GM21576 (cell line): ENCODE measurements at regions not wholly inside any gene's neighbourhood (a gene's known extent, or its start where the extent isn't known, plus 50 kb on each side); places are given as distances from the start of the nearest gene placed in this dataset.

ENCODE experiments used
- ATAC-seq: cut with Tn5 transposase; IDR thresholded peaks from one replicate; pipeline ENCODE4 v1.9.1; 2021; ENCODE audit warnings: mild to moderate bottlenecking, moderate library complexity; ENCODE audit not compliant: unreplicated experiment

DNA sequence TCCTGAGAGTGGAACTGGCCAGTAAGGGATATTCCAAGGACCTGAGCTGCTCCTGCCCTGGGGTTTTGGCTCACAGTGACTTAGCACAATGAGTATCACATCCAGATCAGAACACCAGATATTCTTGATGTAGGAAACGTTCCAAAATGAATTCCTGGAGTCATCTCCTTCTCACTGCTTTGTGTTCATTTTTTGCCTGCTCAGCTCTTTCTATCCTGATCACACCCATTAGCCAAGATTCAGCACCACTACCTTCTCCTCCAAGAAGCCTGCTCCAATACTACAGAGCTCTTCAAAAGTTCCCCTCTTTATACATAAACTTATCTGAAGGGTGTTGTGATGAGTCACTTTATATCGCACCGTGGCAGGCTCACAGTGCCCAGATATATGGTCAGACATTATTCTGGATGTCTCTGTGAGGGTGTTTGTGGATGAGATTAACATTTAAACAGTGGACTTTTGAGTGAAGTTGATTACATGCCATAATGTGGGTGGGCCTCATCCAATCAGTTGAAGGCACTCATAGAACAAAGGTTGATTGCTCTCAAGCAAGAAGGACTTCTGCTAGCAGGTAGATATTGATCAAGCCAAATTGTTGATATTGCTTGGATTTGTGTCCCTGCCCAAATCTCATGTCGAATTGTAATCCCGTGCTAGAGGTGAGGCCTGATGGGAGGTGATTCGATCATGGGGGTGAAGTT lies 1155.2 kb upstream of the AUTS2 start:
- no peak for ATAC-seq

DNA sequence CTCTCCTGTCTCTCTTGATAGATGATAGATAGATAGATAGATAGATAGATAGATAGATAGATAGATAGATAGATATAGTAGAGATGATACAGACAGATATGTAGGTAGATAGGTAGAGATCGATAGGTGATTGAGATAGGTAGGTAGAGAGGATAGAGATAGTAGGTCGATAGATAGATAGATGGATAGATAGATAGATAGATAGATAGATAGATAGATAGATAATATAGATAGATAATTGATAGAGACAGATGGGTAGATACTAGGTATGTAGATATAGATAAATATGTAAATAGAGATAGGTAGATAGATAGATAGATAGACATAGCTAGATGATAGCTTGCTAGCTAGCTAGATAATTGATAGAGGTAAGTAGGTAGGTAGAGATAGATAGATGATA lies 1154.2 kb upstream of the AUTS2 start:
- no peak for ATAC-seq

DNA sequence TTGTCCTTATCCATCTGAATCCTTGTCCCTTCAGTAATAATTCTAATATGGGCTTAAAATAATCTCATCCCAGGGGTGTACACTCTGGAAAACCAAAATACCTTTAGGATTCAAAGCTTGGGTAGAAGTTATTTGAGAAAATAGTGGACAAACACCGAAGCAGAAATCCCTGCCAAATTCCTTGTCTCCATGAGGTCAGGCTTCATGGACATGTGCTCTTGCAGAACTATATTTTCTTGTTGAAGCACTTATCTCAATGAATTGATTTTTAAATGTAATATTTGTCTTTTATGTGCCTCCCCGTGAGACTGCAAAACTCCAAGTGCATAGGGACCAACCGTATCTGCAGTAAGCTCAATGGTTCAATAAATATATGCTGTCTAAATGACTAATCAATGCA lies 1153.3 kb upstream of the AUTS2 start:
- no peak for ATAC-seq

DNA sequence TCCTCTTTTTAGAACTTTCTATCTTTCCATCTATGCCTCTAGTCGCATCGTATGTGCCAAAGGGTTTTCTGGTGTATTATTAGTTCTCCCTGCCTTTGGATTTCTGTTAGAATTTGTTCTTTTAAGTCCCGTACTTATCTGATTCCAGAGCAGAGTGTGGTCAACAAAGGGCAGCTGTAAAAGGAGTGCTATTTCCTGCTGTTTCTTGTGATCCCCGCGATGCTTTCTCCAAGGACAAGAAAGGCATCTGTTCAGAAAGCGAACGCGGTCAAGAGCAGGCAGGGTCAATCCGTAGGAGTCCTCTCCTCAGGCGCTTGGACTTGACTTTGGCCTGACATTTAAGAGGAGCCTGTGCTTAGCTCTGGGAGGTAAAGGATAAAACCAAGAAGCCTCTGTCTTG lies 1152.1 kb upstream of the AUTS2 start:
- ATAC-seq: no peak

DNA sequence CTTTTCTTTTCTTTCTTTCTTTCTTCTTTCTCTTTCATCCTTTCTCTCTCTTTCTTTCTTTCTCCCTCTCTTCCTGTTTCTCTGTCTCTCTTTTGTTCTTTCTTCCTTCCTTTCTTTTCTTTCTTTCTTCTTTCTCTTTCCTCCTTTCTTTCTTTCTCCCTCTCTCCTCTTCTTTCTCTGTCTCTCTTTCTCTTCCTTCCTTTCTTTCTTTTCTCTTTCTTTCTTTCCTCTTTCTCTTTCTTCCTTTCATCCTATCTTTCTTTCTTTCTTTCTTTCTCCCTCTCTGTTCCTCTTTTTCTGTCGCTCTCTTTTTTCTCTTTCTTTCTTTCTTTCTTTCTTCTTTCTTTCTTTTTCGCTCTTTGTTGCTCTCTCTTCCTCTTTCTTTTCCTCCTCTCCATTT lies 1149.2 kb upstream of the AUTS2 start:
- no peak for ATAC-seq

DNA sequence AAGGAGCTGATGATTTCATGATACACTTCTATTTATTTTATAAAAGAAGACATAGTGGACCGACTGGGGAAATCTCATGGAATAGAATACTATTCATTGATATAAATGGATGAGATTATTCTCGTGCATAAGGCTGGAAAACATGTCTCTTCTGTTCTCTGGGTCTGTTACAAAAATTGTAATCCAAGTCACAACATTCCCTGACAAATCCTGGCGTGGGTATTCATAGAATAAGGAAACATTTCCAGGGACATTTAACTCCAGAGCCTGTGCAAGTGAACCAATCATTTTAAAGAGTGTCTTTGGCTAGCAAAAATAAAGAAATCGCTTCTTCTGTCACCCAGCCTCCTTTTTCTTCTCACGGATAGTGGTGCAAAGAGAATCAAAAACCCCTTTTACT lies 1148.5 kb upstream of the AUTS2 start:
- no peak for ATAC-seq

DNA sequence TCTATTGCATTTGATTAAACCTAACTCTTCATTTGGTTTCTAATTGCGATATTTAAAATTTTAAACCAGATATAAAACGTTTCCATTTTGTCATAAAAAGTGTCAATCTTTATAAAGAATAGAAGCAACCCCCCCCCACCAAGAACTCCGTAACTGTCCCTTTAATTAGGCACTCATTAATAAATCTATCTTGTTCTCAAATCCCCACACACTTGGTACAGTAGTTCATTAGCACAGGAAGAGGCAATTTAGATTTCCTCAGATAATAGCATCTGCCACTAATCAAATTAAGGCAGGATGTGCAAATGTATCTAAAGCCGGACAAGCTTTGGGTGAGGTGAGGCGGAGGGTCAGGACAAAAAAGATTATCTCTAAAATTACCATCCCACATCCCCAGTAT lies 1143.3 kb upstream of the AUTS2 start:
- ATAC-seq: no peak

DNA sequence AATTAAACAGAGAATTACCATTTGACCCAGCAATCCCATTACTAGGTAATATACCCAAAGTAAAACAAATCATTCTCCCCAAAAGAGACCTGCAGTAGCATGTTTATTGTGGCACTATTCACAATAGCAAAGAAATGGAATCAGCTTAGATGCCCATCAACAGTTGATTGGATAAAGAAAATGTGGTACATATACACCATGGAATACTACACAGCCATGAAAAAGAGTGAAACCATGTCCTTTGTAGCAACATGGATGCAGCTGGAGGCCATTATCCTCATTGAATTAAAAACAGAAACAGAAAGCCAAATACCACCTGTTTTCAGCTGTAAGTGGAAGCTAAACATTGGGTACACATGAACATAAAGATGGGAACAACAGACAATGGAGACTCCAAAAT lies 1141.8 kb upstream of the AUTS2 start:
- ATAC-seq: no peak

DNA sequence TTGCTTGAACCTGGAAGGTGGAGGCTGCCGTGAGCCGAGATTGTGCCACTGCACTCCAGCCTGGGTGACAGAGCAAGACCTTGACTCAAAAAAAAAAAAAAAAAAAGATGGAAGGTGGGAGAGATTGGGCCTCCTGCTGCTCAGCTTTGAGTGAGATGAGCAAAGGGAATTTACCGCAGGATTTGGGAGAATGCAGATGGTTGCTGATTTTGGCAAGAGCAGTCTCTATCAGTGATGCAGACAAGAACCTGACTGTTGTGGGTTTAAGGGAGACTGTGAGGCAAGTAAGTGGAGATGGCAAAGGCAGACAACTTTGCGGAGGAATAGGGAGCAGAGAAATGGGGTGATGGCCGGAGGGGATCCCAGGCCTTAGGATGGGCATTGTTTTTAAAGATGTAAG lies 1140.8 kb upstream of the AUTS2 start:
- no peak for ATAC-seq

DNA sequence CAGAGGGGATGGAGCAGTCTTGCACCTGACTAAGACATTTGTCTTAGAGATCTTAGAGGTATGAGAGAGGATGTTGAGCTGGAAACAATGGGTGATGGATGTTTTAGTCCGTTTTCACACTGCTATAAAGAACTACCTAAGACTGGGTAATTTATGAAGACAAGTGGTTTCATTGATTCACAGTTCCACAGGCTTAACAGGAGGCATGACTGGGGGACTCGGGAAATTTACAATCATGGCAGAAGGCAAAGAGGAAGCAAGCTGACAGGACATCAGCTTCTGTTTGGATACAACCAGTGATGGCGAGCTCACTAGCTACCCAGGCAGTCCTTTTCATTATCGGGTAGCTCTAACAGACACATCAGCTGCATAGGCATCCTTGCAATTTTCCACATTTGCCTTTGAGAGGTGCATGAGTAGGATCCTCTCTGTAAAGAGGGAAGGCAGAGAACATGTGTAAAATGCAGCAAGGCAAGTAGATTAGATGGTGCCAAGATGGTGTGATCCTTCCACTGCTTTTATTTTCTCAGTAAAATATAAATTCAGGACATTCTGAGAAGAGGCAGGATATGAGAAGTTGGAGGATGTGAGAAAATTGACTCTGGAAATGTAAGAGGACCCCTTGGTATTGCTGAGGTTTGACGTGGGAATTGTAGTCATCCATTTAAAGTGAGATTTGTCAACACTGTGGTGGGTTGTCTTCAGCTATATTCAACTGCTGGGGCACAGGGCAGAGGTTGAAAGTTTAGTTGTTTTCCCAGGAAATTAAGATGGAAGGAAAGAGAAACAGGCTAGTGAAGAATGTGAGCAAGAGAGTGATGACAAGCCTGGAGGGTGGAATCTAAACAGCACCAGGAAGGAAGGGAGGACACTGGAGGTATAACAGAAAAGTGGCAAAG lies 1140.0 kb upstream of the AUTS2 start:
- no peak for ATAC-seq

DNA sequence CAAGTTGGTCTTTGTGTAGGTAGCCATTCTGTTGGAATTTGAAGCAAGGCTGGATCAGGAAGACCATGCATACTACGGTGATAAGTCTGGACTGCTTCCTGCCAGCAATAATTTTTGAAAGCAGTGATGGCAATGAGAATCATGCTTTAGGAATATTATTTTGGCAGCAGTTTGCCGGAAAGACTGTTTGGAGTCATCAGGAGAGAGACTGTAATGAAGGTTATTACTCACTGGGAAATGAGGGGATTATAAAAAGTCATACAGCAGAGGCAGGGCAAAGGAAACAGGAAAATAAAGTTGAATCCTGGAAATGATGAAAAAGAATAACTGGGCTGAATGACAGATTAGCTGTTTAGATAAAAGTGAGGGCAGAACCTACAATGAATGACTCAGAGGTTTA lies 1136.8 kb upstream of the AUTS2 start:
- no peak for ATAC-seq

DNA sequence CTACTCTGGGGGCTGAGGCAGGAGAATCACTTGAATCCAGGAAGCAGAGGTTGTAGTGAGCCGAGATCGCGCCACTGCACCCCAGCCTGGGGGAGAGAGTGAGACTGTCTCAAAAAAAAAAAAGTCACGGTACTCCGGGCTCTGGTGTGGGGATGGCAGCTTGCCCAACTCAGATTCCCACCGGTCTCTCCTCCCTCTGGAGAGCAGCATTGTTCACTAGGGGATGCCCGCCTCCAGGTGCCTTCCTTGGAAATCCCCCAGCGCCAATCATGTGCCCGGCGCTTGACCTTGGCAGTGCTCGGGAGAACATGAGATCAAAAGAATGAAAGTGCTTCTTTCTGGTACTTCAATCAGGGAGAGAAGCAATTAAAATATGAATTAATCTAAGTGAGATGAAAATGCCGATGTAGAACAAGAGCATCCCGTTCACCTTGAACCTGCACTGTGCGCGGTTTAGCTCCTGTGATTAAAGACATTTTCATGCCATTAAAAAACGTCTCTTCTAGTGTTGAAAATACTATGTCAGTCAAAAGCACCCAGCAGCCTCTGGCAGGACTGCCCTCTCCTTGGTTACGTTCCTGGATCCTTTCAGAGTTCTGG lies 1127.3 kb upstream of the AUTS2 start:
- ATAC-seq: no peak

DNA sequence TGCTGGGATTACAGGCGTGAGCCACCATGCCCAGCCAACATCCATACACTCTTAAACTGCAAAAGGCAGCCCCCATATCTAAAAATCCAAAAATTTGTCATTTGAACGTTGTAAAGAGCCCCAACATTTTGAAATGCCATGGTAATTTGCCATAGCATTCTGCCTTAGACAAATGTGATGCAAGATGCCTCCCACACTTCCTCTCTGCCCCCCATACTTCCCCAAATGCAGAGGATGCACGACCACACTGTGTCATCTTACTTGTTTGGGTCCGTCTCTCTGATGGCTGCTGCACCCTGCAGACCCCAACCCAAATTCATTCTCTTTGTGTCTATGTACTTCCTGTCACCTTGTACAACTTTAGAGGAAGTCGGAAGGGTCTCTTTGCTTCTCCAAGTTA lies 1125.6 kb upstream of the AUTS2 start:
- ATAC-seq: no peak

DNA sequence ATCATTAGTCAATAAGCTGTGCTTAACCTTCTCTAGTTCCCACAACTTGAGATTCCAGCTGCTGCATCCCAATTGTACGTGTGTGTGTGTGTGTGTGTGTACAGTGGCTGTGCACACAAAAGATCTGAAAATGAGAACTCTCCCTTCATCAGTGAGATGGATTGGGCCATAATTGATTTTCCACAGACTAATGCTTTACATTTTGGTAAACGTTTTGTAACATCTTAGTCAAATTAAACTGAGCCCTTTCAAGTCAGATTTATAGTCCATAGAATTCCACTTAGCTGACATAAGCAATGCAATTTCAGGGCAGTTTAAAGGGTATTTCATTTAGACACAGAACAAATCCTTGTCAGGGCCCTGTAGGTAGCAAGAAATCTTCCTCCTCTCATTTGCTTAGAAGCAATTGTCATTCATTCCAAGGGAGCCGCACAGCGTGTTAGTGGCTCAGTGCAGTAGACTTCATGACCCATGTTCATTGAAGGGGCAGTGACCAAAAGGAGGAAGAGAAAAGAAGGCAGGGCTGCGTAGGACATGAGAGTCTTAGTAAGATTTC lies 1123.5 kb upstream of the AUTS2 start:
- no peak for ATAC-seq

DNA sequence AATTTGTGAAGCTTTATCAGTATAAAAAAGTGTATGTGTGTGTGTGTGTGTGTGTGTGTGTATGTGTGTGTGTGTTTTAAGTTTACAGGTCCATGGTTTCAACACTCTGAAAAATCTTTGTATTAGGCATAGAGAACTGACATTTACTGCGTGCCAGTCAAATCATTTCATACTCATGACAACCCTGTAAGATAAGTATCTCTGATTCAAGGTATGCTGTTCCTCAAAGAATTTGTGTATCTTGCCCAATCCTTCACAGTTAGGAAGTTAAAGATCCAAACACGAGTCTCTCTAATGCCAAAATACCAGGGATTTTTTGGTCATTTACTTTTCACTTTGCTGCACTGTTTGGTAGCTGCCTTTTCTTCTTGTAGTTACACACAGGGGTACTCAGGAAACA lies 1121.3 kb upstream of the AUTS2 start:
- no peak for ATAC-seq

DNA sequence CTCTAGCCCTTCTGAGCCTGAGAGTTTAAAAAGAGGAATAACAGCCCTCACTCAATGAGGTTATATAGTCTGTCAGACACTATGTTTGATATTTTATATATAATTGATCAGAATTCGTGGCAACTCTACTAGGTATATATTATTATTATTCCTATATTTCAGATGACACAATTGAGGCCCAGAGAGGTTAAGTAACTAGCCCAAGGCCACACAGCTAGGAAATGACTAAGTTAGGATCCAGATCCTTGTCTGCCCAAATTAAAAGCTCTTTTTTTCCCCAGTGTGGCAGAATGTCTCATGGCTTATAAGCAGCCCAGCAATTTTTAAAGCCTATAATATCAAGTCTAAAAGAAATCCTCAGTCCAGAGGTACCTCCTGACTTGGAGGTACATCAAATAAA lies 1119.9 kb upstream of the AUTS2 start:
- no peak for ATAC-seq

DNA sequence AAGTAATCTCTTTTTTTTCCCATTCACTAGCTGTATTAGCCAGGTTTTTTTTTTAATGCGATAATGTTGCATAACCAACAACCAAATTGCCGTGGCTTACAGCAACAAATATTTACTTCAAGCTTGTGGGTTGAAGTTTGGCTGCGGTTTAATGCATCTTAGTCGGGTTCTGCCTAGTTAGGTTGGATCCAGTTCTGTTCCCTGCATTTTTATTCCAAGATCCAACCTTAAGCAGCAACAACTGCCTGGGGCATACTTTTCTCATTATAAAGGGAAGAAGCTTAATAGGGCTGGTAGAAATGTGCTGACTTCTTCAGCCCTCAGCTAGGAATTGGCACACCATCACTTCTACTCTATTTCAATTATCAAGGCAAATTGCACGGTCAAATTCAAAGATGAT lies 1115.5 kb upstream of the AUTS2 start:
- ATAC-seq: no peak

DNA sequence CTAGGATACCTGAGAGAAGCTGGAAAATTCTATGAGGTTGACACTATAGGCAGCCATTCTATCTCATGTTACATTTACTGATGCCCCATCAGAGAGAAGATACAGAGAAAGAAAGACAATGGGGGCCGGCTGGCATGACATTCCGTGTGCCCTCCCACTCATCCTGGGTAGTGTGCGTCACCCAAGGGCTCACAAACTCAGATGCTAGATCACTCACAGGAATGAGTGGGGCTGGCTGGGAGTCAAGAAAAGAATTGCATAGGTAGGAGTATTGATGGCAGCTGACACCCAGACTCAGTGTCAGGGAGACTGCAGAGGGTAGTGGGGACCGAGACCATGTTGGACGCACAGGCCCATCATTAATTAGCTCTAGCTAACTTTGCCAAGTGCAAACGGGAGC lies 1113.5 kb upstream of the AUTS2 start:
- no peak for ATAC-seq

DNA sequence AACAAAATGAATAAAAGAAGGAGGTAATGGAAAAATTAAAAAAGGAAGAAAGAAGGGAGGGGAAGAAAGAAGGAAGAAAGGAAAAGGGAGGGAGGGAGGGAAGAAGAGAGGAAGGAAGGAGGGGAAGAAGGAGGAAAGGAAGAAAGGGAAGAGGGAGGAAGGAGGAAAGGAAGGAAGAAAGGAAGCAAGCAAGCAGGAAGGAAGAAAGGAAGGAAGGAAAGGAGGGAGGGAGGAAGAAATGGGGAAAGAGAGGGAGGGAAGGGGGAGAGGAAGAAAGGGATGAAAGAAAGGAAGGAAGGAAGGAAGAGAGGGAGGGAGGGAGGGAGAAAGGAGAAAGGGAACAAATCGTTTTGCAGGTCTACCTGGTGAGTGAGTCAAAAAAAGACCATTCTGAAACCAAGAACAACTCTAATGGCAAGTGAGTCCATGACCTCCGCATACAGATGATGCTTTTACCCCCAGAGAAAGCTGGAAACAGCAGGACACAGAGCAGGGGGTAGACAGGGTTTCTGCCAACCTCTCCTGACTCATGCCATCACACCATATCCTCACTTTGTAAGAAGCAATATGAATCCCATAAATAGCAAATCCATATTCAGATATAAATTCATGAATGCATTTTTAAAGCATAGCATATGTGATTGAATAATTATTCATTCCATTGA lies 1112.9 kb upstream of the AUTS2 start:
- no peak for ATAC-seq

DNA sequence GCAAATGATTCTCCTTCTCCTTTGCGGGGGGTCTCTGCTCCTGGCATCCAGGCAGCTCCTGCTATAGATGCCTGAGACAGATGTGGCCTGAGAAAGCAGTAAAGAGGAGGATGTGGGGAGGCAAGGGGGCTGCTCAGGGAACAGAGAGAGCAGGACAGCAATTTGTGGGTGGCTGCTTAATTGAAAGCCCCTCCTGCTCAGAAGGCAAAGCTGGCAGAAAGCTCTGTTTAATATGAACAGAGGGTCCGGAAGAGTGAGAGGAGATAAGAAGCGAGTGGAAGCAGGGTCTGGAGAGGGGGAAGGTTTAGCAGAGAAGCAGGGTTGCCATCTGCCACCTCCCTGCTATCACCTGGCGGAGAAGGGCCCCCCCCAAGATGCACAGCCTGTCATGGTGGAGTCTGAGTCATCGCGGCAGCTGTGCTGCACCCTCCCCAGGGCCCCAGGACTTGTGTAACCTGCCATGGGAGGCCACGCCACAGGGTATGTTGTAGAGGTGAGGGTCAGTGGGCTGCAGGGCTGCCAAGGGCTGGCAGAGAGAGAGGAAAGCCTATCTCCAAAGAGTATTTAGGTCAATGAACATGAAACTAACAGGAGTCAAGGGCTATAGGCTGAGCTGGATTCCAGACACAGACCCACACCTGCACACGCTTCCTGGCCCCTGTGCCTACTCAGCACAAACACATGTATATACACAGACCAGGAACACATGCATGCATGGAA lies 1109.8 kb upstream of the AUTS2 start:
- no peak for ATAC-seq
